ENCODE measurements at regions not wholly inside any gene's neighbourhood (a gene's known extent, or its start where the extent isn't known, plus 50 kb on each side); places are given as distances from the start of the nearest gene placed in this dataset.
A peak's percentile ranks its signal among the peaks of the same experiment; 100 is the strongest.

DNA sequence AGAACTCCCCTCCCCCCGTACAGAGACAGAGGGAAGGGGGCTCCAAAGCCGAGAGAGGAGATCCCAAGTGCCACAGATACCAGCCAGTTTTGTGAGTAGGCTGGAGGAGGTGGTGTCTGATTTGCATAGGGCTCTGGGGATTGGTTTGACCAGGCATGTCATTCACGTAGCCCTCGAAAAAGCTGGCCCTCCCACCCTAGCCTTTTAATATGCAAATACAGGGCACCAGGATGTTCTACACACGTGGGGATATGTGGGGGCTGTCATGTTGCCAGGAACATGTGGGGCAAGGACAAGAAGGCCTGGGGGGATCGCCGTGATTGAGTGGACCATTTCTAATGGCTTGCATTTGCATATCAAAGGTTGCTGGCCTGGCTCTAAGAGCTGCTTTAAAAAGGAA lies 272.9 kb downstream of the PPP1R2C start:
- no peak for DNase-seq

DNA sequence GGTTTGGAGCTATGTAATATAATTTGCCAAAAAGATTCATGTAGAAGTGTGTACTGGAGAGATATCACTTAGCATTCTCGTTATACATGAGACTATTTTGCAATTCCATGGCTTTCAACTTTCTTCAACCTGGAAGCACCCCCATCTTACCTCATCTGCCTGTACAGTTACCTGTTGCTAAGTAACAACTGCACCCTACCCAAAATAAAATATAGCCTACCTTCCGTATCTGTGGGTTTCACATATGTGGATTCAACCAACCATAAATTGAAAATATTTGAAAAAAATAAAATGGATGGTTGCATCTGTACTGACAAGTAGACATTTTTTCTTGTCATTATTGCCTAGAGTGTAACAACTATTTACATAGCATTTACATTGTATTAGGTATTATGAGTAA lies 278.3 kb downstream of the PPP1R2C start:
- DNase-seq: no peak

DNA sequence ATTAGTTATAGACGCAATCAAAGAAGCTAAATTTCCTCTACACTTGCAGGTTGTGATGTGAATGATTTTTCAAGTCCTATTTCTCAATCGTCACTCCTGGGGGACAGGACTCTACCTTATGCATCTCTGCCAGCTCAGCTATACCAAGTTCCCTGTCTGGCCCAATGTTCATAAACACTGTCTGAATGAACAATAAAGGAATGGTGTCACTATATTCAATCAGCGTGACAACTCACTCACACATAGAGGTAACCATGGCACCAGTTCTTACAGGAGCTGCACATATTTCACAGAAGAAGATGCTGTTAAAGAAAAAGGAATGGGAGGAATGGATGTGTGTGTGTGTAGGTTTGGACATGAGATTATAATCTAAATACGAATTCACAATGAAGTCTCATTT lies 280.6 kb downstream of the PPP1R2C start:
- no peak for DNase-seq

DNA sequence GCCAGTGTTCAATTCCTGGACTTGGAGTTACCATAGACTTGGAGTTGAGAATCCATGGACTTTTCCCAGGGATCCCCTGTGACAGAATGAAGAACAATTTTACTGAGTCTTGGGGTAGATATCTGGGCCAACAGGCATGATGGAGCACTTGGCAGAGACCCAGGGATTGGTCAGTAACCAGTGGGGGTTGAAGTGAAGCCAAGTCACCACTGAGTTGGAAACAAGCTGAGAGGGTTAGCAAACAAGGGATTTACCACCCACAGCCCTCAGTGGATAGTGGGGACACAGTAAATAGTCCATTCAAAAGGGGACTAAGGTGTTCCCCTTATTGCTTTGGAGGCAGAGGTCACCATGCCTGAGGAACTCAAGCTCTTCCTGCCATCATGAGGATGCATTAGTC lies 281.7 kb downstream of the PPP1R2C start:
- DNase-seq: no peak

DNA sequence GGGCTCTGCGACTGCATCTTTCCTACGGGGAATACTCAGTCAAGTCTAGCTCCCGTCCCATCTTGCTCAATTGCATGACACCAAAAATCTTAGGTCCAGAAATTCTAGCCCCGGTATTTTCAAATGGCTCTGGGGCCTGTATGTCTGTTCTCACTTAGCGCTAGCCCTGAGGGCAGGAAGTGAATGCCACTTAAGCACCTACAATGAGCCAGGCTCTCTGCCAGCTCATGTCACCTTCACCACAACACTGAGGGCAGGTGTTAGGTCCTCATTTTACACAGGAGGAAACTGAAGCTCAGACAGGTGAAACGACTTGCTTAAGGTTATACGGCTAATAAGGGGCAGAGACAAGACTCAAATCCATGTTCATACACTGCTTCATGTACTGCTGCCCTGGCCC lies 282.8 kb downstream of the PPP1R2C start:
- DNase-seq: peak; percentile 32

DNA sequence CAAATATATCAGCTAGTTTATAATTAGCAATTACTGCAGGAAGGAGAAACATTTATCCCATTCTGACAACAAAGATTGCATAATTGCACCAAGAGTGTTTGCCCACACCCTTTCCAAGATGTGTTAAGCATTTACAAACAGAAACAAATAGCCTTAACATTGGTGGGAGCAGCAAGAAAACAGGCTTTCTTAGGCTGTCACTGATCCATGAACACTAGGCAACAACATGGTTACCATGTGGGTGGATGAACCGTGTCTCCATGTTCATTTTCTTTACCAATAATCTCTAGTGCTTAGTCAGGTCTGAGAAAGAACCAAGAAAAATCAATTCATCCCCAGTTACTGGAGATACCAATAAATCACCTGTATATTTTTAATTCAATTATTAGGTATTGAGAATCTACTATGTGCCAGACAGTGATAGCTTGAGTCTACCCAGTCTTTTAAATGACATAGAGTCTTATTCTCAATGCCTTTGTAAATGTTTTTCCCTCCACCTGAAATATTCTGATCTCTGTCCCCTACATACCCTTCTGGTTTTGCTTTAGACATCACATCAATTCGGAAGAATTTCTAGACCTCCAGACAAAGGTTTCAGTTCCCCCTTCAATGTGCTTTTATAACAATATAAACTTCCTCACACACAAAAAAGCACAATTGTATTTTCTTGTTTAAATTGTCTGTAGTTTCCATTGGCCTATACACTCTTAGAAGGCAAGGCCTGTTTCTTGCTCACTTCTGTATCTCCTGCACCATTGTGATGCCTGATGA lies 286.6 kb downstream of the PPP1R2C start:
- no peak for DNase-seq

DNA sequence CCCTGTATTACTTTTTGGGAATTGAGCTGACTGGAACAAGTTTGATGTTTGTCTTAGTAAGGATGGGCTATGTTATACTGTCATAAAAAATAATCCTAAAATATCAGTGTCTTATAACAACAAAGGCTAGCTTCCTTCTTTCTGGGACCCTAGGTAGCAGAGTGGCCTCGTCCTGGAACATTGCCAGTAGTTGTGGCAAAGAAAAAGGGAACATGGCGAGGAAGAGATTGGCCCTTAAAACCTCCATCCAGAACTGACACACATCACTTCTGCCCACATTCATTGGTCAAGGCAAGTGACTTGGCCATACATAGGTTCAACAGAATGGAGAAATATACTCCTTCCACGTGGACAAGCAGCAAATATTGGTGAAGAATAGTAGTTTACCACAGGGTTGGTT lies 287.9 kb downstream of the PPP1R2C start:
- no peak for DNase-seq

DNA sequence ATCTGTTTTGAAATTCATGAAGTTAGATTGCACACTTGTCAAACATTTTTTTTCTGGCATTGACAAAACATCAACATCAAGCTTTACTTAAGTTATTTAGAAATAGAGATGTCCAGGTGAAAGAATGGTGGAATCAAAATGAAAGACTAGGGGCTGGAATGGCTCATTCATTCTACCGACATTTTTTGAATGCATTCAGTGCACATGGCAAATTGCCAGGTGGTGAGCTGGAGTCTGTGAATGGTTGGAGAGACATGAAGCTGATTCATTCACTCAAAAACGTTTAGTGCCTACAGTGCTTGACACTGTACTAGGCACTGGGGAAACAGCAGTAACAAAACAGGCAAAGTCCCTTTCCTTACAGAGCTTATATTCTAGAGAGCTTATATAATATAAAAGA lies 292.4 kb downstream of the PPP1R2C start:
- no peak for DNase-seq

DNA sequence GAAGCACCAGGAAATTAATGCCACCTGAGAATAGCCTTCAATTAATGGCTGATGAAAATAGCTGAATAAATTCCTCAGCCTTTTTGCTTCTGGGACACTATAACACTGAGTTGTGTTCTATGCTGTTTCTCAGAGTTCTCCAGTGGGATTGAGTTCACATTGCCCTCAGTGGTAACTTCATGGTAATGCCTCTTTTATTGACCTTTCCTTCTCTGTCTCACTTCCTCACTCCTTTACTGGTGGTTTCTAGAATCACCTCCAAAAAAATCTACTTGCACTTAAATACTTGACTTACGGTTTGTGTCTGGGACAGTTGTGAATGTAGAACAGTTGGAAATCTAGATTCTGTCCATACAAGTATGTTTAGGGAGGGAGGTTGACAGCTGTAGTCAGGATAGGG lies 293.7 kb downstream of the PPP1R2C start:
- no peak for DNase-seq

DNA sequence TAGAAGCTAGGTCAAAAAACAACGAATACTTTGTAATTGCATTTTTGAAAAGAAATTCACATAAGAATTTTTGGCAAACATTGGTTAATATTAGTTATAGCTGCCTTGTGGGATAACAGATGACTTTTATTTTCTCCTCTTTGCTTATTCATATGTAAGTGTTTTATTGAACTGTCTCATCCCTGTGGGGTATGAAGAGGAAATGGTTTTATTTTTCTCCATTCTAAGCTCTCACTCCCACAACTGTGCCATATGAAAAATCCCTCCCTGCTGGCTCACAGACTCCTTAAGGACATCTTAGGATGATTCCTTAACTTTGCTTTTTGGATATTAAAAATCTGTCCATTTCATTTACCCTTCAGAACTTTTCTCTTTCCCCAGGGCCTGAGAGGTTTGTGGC lies 300.6 kb downstream of the PPP1R2C start:
- no peak for DNase-seq

DNA sequence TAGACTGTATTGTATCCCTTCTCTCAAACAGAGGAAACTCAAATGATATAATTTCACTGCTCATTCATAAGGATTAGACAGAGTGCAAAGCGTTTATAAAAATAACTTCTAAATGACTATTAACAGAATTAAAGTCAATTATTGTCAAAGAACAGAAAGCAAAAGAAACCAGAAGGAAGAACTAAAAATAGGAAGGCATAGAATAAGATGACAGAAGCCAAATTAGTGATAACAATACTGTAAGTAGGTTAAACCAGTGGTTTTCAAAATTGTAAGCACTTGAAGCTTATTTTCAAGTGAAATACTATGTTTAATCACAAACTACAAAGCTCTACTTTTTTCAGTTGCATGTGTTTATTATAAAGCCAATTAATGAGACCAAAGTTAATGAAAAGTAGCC lies 305.2 kb downstream of the PPP1R2C start:
- no peak for DNase-seq

DNA sequence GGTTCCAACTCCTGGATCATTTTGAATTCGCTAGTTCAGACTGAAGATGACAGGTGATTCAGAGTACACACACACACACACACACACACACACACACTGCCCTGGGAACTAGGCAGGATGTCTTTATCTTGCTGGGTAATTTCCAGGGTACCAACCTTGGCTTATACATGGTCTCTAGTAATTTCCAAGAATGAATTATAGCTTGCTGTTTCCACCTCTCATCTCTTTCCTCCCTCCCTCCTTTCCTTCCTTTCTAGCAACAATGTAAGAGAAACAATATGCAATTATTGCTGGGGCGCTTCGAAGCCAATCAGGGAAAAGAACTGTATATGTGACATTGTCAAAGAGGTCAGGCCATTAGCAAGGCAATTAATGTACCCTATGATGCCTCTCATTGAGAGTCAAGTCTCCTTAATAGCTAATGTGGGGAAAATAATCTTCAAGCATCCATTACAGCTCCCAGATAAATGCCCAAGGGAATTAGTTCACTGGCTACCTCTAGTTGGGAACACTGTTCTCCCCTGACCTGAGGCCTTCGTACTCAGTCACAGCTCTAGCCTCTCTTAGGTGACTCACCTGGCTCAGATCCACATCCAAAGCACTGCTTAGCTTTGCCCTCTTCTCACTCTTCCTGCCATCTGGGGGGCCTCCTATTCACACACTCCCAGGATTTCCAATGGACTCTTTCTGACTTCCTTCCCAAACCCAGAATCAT lies 311.5 kb downstream of the PPP1R2C start:
- no peak for DNase-seq

DNA sequence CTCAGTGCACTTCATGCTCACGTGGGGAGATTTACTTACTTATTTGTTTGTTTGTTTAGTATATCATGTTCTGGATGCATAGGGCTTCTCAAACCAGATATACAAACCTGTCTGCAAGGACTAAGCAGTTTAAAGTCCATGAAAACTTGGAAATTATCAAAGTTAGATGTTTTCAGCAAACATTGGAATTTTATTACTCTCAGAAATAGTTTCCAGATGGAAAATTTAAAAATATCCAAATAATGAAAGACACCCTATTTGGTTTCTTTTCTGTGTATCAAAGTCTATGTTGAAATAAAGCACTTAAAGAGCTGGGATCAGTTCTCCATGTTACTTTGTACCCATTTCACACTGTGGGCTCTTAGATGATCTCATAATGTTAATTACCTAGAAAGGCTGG lies 312.1 kb downstream of the PPP1R2C start:
- no peak for DNase-seq

DNA sequence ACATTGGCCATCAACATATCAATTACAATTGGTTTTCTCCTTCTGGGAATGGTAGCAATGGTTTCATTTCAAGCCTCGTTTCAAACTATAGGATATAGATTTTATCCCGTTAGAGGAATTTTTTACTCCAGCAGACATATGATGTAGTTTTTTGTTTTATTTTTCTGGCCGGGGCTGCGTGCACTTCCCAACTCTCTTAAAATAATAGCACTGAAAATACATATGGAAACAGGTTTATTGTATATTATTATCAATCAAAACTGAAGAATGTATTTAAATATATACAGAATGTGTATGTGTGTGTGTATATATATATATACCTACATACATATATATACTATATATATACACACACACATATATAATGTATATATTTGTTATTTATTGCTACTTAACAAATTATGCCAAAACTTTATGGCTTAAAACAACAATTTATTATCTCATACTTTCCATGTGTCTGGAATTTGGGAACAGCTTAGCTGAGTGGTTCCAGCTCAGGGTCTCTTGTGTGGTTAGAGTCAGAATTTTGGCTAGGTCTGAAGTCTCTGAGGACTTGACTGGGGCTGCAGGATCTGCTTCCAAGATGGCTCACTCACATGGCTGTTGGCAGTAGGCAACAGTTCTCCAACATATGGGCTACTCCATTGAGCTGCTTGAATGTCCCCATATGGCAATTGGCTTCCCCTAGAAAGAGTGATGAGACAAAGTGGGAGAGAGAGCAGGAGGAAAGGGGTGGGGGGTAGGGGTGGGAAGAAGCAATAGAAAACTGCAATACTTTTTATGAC lies 314.1 kb downstream of the PPP1R2C start:
- no peak for DNase-seq

DNA sequence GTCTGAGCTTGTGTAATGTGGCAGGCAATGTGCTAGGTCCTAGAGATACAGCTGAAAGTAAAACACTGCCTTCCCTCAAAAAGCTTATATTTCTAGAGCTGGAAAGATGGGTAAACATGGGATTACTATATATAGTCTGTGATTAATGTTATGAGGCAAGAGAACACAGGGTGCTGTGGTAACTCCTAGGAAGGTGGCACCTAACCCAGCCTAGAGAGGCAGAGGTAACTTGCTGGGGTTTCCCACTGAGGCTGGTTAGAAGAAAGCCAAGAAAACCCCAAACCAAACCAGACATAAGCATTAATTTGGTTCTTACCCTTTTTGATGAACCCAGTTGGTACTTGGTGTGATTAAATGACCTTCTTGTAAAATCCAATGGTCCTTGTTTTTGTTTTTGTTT lies 315.0 kb downstream of the PPP1R2C start:
- DNase-seq: no peak

DNA sequence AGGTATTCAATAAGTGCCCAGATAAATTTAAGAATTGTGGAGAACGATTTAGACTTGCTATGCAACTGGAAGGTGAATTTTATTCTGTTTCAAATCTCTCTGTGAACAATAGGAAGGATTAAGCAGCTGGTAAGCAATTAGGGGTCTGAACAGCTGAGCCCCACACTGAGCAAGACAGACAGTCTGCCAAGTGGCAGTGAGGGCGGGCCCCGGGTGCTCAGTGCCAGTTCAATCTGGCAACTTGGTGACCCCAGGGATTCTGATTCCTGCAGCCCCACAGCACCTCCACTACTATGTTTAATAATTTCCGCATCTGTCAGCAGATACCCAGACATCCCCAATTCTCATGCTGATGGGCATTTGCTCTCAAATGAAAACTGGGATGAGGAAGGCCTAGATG lies 317.3 kb downstream of the PPP1R2C start:
- DNase-seq: no peak

DNA sequence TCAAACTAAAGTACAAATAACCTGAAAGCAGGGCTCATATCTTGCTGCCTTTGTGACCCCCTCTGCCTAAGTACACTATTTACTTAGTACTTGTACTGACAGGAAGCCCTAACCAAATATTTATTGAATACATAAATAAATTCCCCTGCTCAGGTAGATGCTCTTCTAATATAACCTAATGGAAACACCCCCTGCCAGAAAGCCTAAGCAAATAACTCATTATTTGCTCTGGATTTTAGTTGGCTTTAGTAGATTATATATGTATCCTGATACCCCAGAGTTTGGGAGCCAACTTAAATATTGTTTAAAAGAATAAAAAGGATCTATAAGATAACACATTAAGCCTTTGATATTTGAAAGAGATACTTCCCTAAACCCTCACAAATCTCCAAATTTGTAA lies 318.2 kb downstream of the PPP1R2C start:
- no peak for DNase-seq

DNA sequence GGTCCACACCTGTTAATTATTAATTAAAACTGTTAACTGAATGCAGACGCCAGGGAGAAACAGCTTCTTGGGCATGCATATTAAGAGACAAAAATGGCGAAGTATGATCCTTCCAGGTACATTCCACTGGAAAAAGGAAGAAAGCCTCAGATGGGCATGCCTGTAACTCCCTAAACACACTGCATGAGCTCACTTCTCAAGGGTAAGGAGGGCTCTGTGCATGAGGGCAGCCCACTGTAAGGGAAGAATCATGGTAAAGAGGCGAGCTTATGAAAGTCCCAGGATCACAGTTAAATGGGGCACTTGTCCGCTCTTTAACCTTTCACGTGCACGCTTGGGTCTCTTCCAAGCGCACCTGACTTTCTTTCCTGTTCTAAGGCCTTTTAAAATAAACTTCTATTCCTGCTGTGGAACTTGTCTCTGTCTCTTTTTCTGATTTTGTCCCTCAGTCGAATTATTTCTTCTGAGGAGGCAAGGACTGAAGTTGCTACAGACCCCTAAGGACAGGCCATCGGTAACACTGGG lies 321.7 kb downstream of the PPP1R2C start:
- DNase-seq: no peak

DNA sequence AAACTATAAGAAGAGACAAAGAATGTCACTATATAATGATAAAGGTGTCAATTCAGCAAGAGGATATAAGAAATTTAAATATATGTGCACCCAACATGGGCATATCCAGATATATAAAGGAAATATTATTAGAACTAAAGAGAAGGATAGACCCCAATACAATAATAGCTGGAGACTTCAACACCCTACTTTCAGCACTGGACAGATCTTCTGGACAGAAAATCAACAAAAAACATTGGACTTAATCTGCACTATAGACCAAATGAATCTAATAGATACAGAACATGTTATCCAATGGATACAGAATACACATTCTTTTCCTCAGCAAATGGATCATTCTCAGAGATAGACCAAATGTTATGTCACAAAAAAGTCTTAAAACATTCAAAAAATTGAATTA lies 327.7 kb downstream of the PPP1R2C start:
- DNase-seq: no peak

DNA sequence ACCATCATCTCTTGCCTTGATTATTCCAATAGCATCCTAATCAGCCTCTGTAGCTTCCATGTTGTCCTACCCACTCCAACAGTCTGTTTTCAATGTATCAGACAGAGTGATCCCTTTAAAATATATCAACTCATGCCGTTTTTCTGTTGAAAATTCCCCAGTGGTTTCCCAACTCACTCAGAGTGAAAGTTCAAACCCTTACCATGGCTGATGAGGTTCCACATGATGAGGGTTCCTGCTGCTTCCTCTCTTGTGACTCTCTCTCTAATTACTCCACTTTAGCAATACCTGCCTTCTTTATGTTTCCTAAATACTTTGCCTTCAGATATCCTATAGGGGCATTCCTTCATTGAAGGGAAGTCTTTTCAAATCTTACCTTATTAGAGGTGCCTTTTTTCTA lies 334.7 kb downstream of the PPP1R2C start:
- no peak for DNase-seq

DNA sequence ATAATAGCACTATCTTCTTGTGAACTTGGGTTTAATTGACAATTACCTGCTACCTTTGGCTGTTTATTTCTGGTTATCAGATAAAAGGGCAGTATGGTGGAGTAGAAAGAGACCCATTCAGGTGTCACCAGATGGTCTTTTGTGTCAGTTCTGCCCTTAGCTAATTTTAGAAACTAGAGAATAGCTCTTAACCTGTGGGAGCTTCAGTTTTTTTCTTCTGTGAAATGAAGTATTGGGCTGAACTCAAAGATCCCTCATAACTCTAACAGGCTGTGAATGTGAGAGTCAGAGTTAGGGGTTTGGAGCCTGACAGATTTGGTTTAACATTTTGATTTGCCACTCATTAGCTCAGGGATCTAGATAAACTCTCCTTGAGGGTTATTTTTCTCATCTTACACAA lies 335.2 kb downstream of the PPP1R2C start:
- no peak for DNase-seq

DNA sequence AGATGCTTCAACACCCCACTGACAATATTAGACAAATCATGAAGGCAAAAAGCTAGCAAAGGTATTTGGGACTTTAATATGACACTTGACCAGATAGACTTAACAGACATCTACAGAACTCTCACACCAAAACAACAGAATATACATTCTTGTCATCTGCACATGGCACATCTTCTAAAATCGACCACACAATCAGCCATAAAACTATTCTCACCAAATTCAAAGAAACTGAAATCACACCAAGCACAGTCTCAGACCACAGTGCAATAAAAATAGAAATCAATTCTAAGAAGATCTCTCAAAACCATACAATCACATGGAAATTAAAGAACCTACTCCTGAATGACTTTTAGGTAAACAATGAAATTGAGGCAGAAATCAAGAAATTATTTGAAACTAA lies 340.8 kb downstream of the PPP1R2C start:
- DNase-seq: no peak

DNA sequence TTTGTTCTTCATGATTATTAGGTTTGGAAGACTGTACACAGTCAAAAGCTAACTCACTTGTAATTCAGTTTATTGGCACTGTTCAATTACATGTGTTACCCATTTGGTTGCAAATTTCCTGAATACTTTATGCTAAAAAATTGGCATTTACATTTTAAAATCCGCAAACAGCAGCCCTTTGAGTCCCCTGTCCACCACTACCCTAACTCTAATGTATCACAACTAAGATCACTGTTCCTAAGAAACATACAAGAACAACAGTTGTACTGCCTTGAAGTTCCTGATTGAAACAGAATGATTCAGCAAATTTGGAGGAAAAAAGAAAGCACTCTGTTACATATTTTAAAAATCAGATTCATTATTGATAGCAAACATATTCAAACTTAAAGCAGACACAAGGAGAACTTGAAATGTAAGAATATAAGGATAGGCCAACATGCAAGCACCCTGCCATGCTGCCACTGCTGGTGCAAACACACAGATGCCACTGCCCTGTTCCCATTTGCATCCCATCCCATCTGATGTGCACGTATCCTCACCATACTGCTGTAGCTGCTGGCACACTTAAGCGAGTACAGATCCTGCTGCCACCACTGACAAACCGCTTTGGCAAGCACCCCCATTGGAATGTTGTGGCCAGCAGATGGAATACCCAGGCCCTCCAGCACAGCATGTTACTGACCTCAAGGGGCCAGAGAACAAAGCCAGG lies 343.4 kb downstream of the PPP1R2C start:
- no peak for DNase-seq
